NCI-H1694 treated with DMSO at 0.1 percent for 48 hours (cell line): ENCODE measurements at regions not wholly inside any gene's neighbourhood (a gene's known extent, or its start where the extent isn't known, plus 50 kb on each side); places are given as distances from the start of the nearest gene placed in this dataset.
"Not testable (repeated sequence)": the region's sequence is repeated elsewhere in the genome, so short reads cannot be mapped to it uniquely, and the experiment has no call there.

Experiments
- DNase-seq: peaks from one replicate; lab custom pipeline; 2025; lab: John Stamatoyannopoulos, UW

GRCh38 chr2:238502088-238502810 is 75.5 kb downstream of the ASB1 start:
- DNase-seq: no peak

GRCh38 chr2:238502956-238503791 is 76.4 kb downstream of the ASB1 start:
- DNase-seq: no peak

GRCh38 chr2:238504181-238504931 is 77.6 kb downstream of the ASB1 start:
- no peak for DNase-seq

GRCh38 chr2:238505119-238505891 is 78.6 kb downstream of the ASB1 start:
- DNase-seq: no peak

GRCh38 chr2:238505892-238506280 is 79.2 kb downstream of the ASB1 start:
- no peak for DNase-seq

- no peak for DNase-seq
Observed at GRCh38 chr2:238506371-238507068, 79.8 kb downstream of the ASB1 start.

- no peak for DNase-seq
Observed at GRCh38 chr2:238507836-238508235, 81.1 kb downstream of the ASB1 start.

- no peak for DNase-seq
Observed at GRCh38 chr2:238509151-238509835, 82.6 kb downstream of the ASB1 start.

GRCh38 chr2:238509903-238510302 is 83.2 kb downstream of the ASB1 start:
- no peak for DNase-seq

- no peak for DNase-seq
Observed at GRCh38 chr2:238510911-238511613, 84.3 kb downstream of the ASB1 start.

GRCh38 chr2:238511614-238511950 is 84.9 kb downstream of the ASB1 start:
- DNase-seq: no peak

GRCh38 chr2:238512247-238512867 is 85.6 kb downstream of the ASB1 start:
- no peak for DNase-seq

- peak; percentile 48 for DNase-seq
Observed at GRCh38 chr2:238513346-238513745, 86.6 kb downstream of the ASB1 start.

- not testable (repeated sequence) for DNase-seq
Observed at GRCh38 chr2:238514024-238514423, 87.3 kb downstream of the ASB1 start.

GRCh38 chr2:238515377-238515776 is 88.7 kb downstream of the ASB1 start:
- no peak for DNase-seq

- DNase-seq: no peak
Observed at GRCh38 chr2:238517209-238517608, 90.5 kb downstream of the ASB1 start.

GRCh38 chr2:238518172-238518820 is 91.6 kb downstream of the ASB1 start:
- DNase-seq: no peak

- no peak for DNase-seq
Observed at GRCh38 chr2:238518821-238519186, 92.1 kb downstream of the ASB1 start.

GRCh38 chr2:238520359-238520886 is 93.7 kb downstream of the ASB1 start:
- no peak for DNase-seq
